ENCODE measurements at regions not wholly inside any gene's neighbourhood (a gene's known extent, or its start where the extent isn't known, plus 50 kb on each side); places are given as distances from the start of the nearest gene placed in this dataset.

DNA sequence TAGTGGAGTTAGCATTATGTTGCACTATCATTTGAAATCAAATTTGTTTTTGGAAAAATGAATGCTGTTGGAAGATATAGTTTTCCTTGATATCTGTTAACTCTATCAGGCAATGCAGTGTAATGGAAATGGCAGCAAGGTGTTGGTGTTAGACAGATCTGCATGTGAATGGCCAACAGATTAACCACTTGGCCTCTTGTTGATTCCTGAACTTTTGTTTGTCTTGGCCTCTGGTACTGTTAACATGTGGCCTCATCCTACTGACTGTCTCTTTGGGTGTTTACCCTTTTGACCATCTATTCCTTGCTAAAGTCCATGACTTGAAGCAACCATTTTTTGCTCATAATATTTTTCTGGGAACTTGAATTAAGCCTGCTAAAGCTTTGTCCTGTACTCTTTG is 110.2 kb upstream of the CDH2 start:
- no peak overlapping the region for H3K4me3 ChIP-seq (IDR thresholded peaks at IDR 0.05; ENCODE audit: insufficient read depth, low read depth, low read length)
- H2AFZ ChIP-seq (ENCODE audit: low read depth) = no peak overlapping the region
- no peaks in the 10 kb centered on the region for H3K36me3 ChIP-seq (ENCODE audit: insufficient read depth)
- no peaks in the 10 kb centered on the region for H4K20me1 ChIP-seq (ENCODE audit: insufficient read depth)
- TF ChIP-seq, protein P1, sequence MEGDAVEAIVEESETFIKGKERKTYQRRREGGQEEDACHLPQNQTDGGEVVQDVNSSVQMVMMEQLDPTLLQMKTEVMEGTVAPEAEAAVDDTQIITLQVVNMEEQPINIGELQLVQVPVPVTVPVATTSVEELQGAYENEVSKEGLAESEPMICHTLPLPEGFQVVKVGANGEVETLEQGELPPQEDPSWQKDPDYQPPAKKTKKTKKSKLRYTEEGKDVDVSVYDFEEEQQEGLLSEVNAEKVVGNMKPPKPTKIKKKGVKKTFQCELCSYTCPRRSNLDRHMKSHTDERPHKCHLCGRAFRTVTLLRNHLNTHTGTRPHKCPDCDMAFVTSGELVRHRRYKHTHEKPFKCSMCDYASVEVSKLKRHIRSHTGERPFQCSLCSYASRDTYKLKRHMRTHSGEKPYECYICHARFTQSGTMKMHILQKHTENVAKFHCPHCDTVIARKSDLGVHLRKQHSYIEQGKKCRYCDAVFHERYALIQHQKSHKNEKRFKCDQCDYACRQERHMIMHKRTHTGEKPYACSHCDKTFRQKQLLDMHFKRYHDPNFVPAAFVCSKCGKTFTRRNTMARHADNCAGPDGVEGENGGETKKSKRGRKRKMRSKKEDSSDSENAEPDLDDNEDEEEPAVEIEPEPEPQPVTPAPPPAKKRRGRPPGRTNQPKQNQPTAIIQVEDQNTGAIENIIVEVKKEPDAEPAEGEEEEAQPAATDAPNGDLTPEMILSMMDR (conservative IDR thresholded peaks at IDR 0.05; ENCODE audit: low read depth, low read length) = no peak
- H3K9ac ChIP-seq = no peak overlapping the region
- H3K4me2 ChIP-seq = no peak overlapping the region
- no peak overlapping the region for H3K27ac ChIP-seq
- no peaks in the 10 kb centered on the region for H3K4me1 ChIP-seq (ENCODE audit: low read depth, poor library complexity, severe bottlenecking)
- no peaks in the 10 kb centered on the region for H3K27me3 ChIP-seq (ENCODE audit: insufficient read depth, low read depth)
- no peaks in the 10 kb centered on the region for H3K79me2 ChIP-seq (ENCODE audit: insufficient read depth, low read depth)

DNA sequence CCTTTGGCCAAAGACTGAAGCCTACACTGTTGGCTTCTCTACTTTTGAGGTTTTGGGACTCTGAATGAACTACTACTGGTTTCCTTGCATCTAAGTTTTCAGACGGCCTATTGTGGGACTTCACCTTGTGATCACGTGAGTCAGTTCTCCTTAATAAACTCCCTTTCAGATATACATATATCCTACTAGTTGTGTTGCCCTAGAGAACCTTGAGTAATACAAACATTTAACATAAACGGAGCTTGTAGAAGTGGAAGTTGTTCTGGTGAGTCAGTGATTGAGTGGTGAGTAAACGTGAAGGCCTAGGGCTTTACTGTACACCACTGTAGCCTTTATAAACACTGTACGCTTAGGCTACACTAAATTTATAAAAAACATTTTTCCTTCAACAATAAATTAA is 107.2 kb upstream of the CDH2 start:
- no peak overlapping the region for H3K9ac ChIP-seq
- no peaks in the 10 kb centered on the region for H3K27me3 ChIP-seq (ENCODE audit: insufficient read depth, low read depth)
- no peaks in the 10 kb centered on the region for H3K4me1 ChIP-seq (ENCODE audit: low read depth, poor library complexity, severe bottlenecking)
- no peak overlapping the region for H3K27ac ChIP-seq
- no peak overlapping the region for H3K4me2 ChIP-seq
- no peaks in the 10 kb centered on the region for H3K36me3 ChIP-seq (ENCODE audit: insufficient read depth)
- TF ChIP-seq, protein P1 (conservative IDR thresholded peaks at IDR 0.05; ENCODE audit: low read depth, low read length) = no peak
- no peak overlapping the region for H3K4me3 ChIP-seq (IDR thresholded peaks at IDR 0.05; ENCODE audit: insufficient read depth, low read depth, low read length)
- no peak overlapping the region for H2AFZ ChIP-seq (ENCODE audit: low read depth)
- no peaks in the 10 kb centered on the region for H3K79me2 ChIP-seq (ENCODE audit: insufficient read depth, low read depth)
- H4K20me1 ChIP-seq (ENCODE audit: insufficient read depth) = no peaks in the 10 kb centered on the region

DNA sequence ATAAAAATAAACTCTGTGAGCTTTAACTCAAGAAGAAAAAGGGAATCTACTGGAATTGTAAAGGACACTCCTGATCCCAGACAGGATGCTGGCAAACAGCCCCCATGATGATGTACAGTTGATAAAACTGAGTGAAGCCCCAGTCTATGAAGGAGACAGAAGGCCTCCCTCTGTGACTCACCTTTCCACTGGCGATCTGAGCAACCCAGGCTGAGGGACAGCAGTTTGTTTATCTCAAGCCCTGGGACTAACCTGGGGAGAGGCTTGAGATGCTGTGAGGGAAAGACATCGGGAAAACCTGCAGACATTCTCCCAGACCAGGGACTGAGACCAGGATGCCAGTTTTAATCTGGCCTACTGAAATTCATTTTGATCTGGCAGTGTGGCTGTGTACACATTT is 104.5 kb upstream of the CDH2 start:
- Histone ChIP-seq H3K27me3 (ENCODE audit: insufficient read depth, low read depth) (no peaks in the 10 kb centered on the region), H3K9ac (no peak overlapping the region), H3K79me2 (ENCODE audit: insufficient read depth, low read depth) (no peaks in the 10 kb centered on the region), H3K4me3 (IDR thresholded peaks at IDR 0.05; ENCODE audit: insufficient read depth, low read depth, low read length) (no peak overlapping the region), H3K27ac (no peak overlapping the region), H2AFZ (ENCODE audit: low read depth) (no peak overlapping the region), H4K20me1 (ENCODE audit: insufficient read depth) (no peaks in the 10 kb centered on the region), H3K36me3 (ENCODE audit: insufficient read depth) (no peaks in the 10 kb centered on the region), H3K4me1 (ENCODE audit: low read depth, poor library complexity, severe bottlenecking) (no peaks in the 10 kb centered on the region), H3K4me2 (no peak overlapping the region)
- TF ChIP-seq, protein P1 (conservative IDR thresholded peaks at IDR 0.05; ENCODE audit: low read depth, low read length) = no peak

DNA sequence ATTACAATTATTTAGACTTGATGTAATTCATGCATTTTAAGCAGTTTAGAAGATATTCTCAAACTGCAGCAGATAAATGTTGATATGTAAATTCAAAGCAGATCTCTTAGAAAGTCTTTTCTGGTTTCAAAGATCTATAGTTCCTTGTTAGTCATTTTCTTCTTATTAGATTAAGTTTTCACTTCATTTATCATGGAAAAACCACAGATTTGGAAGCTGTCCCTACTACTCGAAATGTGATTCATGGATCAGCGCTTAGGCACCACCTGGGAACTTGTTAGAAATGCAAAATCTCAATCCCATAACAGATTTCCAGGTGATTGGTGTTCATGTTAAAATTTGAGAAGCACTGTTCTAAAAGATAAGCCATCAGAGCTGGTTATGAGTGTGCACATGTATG is 92.8 kb upstream of the CDH2 start:
- TF ChIP-seq, protein P1 (conservative IDR thresholded peaks at IDR 0.05; ENCODE audit: low read depth, low read length) = no peak
- Histone ChIP-seq H3K4me2 (no peak overlapping the region), H2AFZ (ENCODE audit: low read depth) (no peak overlapping the region), H3K27me3 (ENCODE audit: insufficient read depth, low read depth) (no peaks in the 10 kb centered on the region), H3K79me2 (ENCODE audit: insufficient read depth, low read depth) (no peaks in the 10 kb centered on the region), H3K36me3 (ENCODE audit: insufficient read depth) (no peaks in the 10 kb centered on the region), H3K4me3 (IDR thresholded peaks at IDR 0.05; ENCODE audit: insufficient read depth, low read depth, low read length) (no peak overlapping the region), H3K4me1 (ENCODE audit: low read depth, poor library complexity, severe bottlenecking) (no peaks in the 10 kb centered on the region), H3K9ac (no peak overlapping the region), H3K27ac (no peak overlapping the region), H4K20me1 (ENCODE audit: insufficient read depth) (no peaks in the 10 kb centered on the region)
